ENCODE measurements at regions not wholly inside any gene's neighbourhood (a gene's known extent, or its start where the extent isn't known, plus 50 kb on each side); places are given as distances from the start of the nearest gene placed in this dataset.

GRCh38 chr15:95760508-95760907 is 570.0 kb upstream of the NR2F2 start (continued):
- TF ChIP-seq REST (IDR thresholded peaks at IDR 0.05; ENCODE audit: low read depth, low read length) (no peak), EP300 (IDR thresholded peaks at IDR 0.05; ENCODE audit: borderline replicate concordance in 1 of 2, low read depth in 1 of 2, low read length in 1 of 2) (no peak), ELF1 (IDR thresholded peaks at IDR 0.05) (no peak), FOXM1 (IDR thresholded peaks at IDR 0.05; ENCODE audit: low read depth) (no peak), CHD2 (IDR thresholded peaks at IDR 0.05; ENCODE audit: low read length, partially characterized antibody) (no peak), RFX5 (IDR thresholded peaks at IDR 0.05; ENCODE audit: low read length) (no peak), YY1 (IDR thresholded peaks at IDR 0.05; ENCODE audit: low read depth) (no peak), FOXJ3 (CRISPR knock-in tag; IDR thresholded peaks at IDR 0.05) (no peak), MAX (IDR thresholded peaks at IDR 0.05; ENCODE audit: low read depth) (no peak)

- TF ChIP-seq ZBTB33 (IDR thresholded peaks at IDR 0.05; ENCODE audit: borderline replicate concordance, low read depth) (no peak), RAD21 (IDR thresholded peaks at IDR 0.05; ENCODE audit: low read length) (no peak), GABPA (IDR thresholded peaks at IDR 0.05; ENCODE audit: low read depth) (no peak), MEF2A (IDR thresholded peaks at IDR 0.05; ENCODE audit: borderline replicate concordance, low read depth) (no peak), JUND (IDR thresholded peaks at IDR 0.05) (no peak), MAX (IDR thresholded peaks at IDR 0.05; ENCODE audit: low read depth) (no peak), PBX3 (IDR thresholded peaks at IDR 0.05) (no peak), FOXJ3 (CRISPR knock-in tag; IDR thresholded peaks at IDR 0.05) (no peak), TAF1 (IDR thresholded peaks at IDR 0.05; ENCODE audit: borderline replicate concordance, low read depth, low read length) (no peak)
- H3K27ac ChIP-seq (ENCODE audit: low read depth in 2 of 2, low read length in 1 of 2): no peak overlapping the region
- H3K4me3 ChIP-seq (ENCODE audit: low read depth in 2 of 2, low read length in 1 of 2): no peak overlapping the region
- no peak overlapping the region for H2AFZ ChIP-seq (ENCODE audit: low read depth)
- H3K4me2 ChIP-seq: no peak overlapping the region
- H3K4me1 ChIP-seq (ENCODE audit: control insufficient read depth in 1 of 2, insufficient read depth in 2 of 2, low read depth in 1 of 2, low read length in 1 of 2): no peaks in the 10 kb centered on the region
- H3F3A ChIP-seq (replicated peaks; ENCODE audit: insufficient read depth): no peaks in the 10 kb centered on the region
- H3K9me3 ChIP-seq: 0 out of 2 replicates have a peak, but pooled peaks cover 4% of the 10 kb centered on the region
- no peaks in the 10 kb centered on the region for H3K27me3 ChIP-seq (ENCODE audit: insufficient read depth)
- no peaks in the 10 kb centered on the region for H4K20me1 ChIP-seq (ENCODE audit: insufficient read depth)
- no peak overlapping the region for H3K9ac ChIP-seq
- 36% methylated on average over 9 of the region's 9 CpGs for WGBS (ENCODE audit: low lambda C conversion rate)
- ChIA-PET CTCF (no interaction called here), POLR2A (no interaction called here)
- H3K36me3 ChIP-seq (replicated peaks in 1 of 2; ENCODE audit: control insufficient read depth in 1 of 2, insufficient read depth in 2 of 2, low read length in 1 of 2): no peaks in the 10 kb centered on the region
- no peaks in the 10 kb centered on the region for H3K9me2 ChIP-seq
- no peaks in the 10 kb centered on the region for H3K79me2 ChIP-seq (ENCODE audit: insufficient read depth)
- DNase-seq: no peak
These were observed 568.9 kb upstream of the NR2F2 start for GRCh38 chr15:95761501-95762165.
